Spleen (tissue), 11 donors: ENCODE measurements at regions not wholly inside any gene's neighbourhood (a gene's known extent, or its start where the extent isn't known, plus 50 kb on each side); places are given as distances from the start of the nearest gene placed in this dataset.

Source experiments
- DNase-seq: peaks from one replicate; pipeline ENCODE4 v3.0.0-alpha.2; 2020
- H3K27ac ChIP-seq, 8 donors: fragments of 200-600 bp; sonication (generic) in 7 of 8; 1 replicate in 4 of 8; 2 replicates in 4 of 8; pipeline versions ENCODE4 v1.5.0 to v1.8.0; 2016 to 2021; ENCODE audit warnings: inconsistent platforms in 4 of 8, mild to moderate bottlenecking in 4 of 8, moderate library complexity in 1 of 8
- H3K27me3 ChIP-seq, 7 donors: fragments of 200-600 bp; sonication (generic) in 6 of 7; replicated peaks in 1 of 7; 1 replicate in 4 of 7; 2 replicates in 3 of 7; pipeline versions ENCODE4 v1.5.0 to v1.8.0; 2016 to 2021; ENCODE audit warnings: inconsistent platforms in 3 of 7, mild to moderate bottlenecking in 1 of 7
- H3K36me3 ChIP-seq, 6 donors: fragments of 200-600 bp; sonication (generic) in 5 of 6; 1 replicate in 4 of 6; 2 replicates in 2 of 6; pipeline versions ENCODE4 v1.5.0 to v1.8.0; 2016 to 2021; ENCODE audit warnings: inconsistent platforms in 2 of 6
- H3K4me1 ChIP-seq, 6 donors: fragments of 200-600 bp; sonication (generic) in 5 of 6; 1 replicate in 3 of 6; 2 replicates in 3 of 6; pipeline versions ENCODE4 v1.5.0 to v1.8.0; 2016 to 2021; ENCODE audit warnings: inconsistent platforms in 3 of 6
- H3K4me3 ChIP-seq, 8 donors: fragments of 200-600 bp; sonication (generic) in 7 of 8; 1 replicate in 4 of 8; 2 replicates in 4 of 8; pipeline versions ENCODE4 v1.5.0 to v1.8.0; 2016 to 2021; ENCODE audit warnings: inconsistent platforms in 4 of 8, mild to moderate bottlenecking in 4 of 8, moderate library complexity in 2 of 8
- H3K9me3 ChIP-seq, 8 donors: fragments of 200-600 bp; sonication (generic) in 7 of 8; 1 replicate in 4 of 8; 2 replicates in 4 of 8; pipeline versions ENCODE4 v1.5.0 to v1.8.0; 2016 to 2021; ENCODE audit warnings: inconsistent platforms in 4 of 8
- CTCF ChIP-seq, 11 experiments: fragments of 200-600 bp in 7 of 11; fragments of 450-650 bp in 4 of 11; sonication (generic) in 4 of 11; IDR thresholded peaks in 8 of 11; conservative IDR thresholded peaks in 3 of 11; 1 replicate in 7 of 11; 2 replicates in 4 of 11; pipeline versions ENCODE4 v1.4.0 to v1.8.0; 2016 to 2021; ENCODE audit warnings: antibody characterized with exemption in 11 of 11, inconsistent platforms in 4 of 11, mild to moderate bottlenecking in 1 of 11
- POLR2A ChIP-seq, 3 donors: fragments of 450-650 bp; IDR thresholded peaks; one replicate each; pipeline ENCODE4 v1.5.1; 2017; ENCODE audit warnings: antibody characterized with exemption in 3 of 3, mild to moderate bottlenecking in 1 of 3
- POLR2AphosphoS5 ChIP-seq, 3 donors: sonication (generic); formaldehyde crosslinking; IDR thresholded peaks; one replicate each; pipeline ENCODE4 v1.5.1; 2017; ENCODE audit warnings: antibody characterized with exemption in 3 of 3
- WGBS, 5 donors: extraction: QIAGEN DNeasy Blood & Tissue Kit in 3 of 5; methylation state at CpG; one replicate each; pipeline versions ENCODE4 v1.1.5 to v1.1.7; 2013 to 2018; 5-methylcytosine and 5-hydroxymethylcytosine counted together
- intact Hi-C: fragments of 100-400 bp; cut with DNase I; formaldehyde crosslinking; loops from one replicate; pipeline ENCODE4 v1.15.0; 2023; ENCODE audit warnings: low total_unique reads
- donor health status: healthy with polysubstance abuse.
- donor health status: DM: no; HTN: no; CAD: no; lungs with moderate emphysema.
- donor health status: DM: no; HTN: no; CAD: no.
- donor health status: Bipolar disorder and iron deficiency.
- donor health status: healthy.
- donor health status: DM: no; HTN: no; CAD: no.
- donor health status: DM: yes; HTN: yes; CAD: no.

- no peak overlapping the region for H3K4me3 ChIP-seq
- H3K4me1 ChIP-seq = no peaks in the 10 kb centered on the region
- intact Hi-C loops = no loop called here
- TF ChIP-seq POLR2AphosphoS5 (IDR thresholded peaks at IDR 0.05) (no peak), POLR2A (IDR thresholded peaks at IDR 0.05) (no peak), CTCF (IDR thresholded peaks at IDR 0.05 in 8 of 11, conservative IDR thresholded peaks at IDR 0.05 in 3 of 11) (no peak)
- WGBS, 5 donors = 77 to 87% (median 83%) methylated on average over 12 of the region's 12 CpGs
- peaks cover 0 to 18% (median 11%) of the 10 kb centered on the region in 8 donors for H3K9me3 ChIP-seq
- DNase-seq = no peak
- H3K27me3 ChIP-seq = peaks cover 0 to 3% (median 0%) of the 10 kb centered on the region in 7 donors
- H3K27ac ChIP-seq = no peak overlapping the region
- no peaks in the 10 kb centered on the region for H3K36me3 ChIP-seq
Measured at GRCh38 chr18:76234676-76235060, 260.4 kb downstream of the ZNF516 start.

DNA sequence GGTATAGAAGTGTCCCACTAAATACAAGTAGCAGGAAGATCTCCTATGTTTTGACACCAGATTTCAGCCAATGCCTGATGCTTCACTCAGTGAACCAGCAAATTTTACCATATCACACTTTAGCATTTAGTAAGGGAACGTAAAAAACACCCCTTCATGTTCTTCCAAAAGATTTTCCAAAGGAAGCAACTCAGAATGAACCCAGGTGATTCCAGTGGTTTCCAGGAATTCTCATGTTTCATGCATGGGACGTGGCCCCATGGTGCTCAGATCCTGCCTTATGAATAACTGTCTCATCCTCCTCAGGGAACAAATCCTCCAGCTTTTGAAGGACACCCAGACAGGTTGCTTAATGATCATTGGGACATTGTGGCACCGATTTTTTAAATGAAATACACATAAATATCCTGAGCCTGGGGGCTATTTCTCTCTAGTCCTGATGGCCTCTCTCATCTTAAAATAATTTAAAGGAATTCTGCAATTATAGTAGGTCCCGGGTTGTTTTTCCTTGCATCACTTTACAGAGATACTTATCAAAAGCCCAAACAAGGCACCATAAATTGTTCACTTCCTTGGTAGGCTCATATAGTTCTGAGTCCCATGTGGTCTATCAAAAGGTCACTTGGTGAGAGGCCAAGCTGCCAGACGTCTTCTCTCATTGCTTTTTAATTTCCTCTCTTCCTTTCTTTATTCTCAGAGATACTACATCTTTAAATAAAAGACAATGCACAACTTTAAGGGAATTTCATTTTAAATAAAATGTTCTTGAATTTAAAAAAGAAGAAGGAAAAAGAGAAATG is 261.0 kb downstream of the ZNF516 start:
- H3K4me3 ChIP-seq = no peak overlapping the region
- no peak for DNase-seq
- peaks cover 0 to 18% (median 11%) of the 10 kb centered on the region in 8 donors for H3K9me3 ChIP-seq
- 47 to 56% (median 50%) methylated on average over 5 of the region's 5 CpGs for WGBS, 5 donors
- intact Hi-C loops = no loop called here
- no peak for TF ChIP-seq POLR2AphosphoS5 (IDR thresholded peaks at IDR 0.05)
- no peak for TF ChIP-seq CTCF (IDR thresholded peaks at IDR 0.05 in 8 of 11, conservative IDR thresholded peaks at IDR 0.05 in 3 of 11)
- TF ChIP-seq POLR2A (IDR thresholded peaks at IDR 0.05) = no peak
- no peaks in the 10 kb centered on the region for H3K36me3 ChIP-seq
- H3K4me1 ChIP-seq = no peaks in the 10 kb centered on the region
- peaks cover 0 to 3% (median 0%) of the 10 kb centered on the region in 7 donors for H3K27me3 ChIP-seq
- no peak overlapping the region for H3K27ac ChIP-seq

DNA sequence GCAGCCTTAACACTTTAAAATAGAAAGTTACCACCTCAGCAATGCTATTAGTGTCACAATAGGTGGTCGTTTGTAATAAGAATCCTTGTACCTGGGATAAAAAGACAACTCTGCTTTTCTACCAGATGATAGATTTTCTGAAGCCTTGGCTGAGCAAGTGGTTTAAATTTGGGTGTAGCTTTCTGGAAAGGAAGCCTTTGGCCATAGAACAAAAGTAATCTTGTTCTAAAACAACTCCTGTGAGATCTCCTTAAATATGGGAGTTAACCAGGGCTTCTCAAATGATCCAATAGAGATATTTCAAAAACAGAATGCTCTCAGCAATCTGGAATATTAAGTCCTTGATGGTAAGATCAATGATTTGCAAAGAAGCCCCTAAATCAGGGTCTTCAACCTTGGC is 261.6 kb downstream of the ZNF516 start:
- no peak for DNase-seq
- intact Hi-C loops = no loop called here
- WGBS, 5 donors = 61 to 72% (median 65%) methylated on average over 1 of the region's 1 CpG
- no peak overlapping the region for H3K27ac ChIP-seq
- peaks cover 0 to 3% (median 0%) of the 10 kb centered on the region in 7 donors for H3K27me3 ChIP-seq
- H3K36me3 ChIP-seq = no peaks in the 10 kb centered on the region
- H3K4me1 ChIP-seq = no peaks in the 10 kb centered on the region
- TF ChIP-seq CTCF (IDR thresholded peaks at IDR 0.05 in 8 of 11, conservative IDR thresholded peaks at IDR 0.05 in 3 of 11) = no peak
- TF ChIP-seq POLR2AphosphoS5 (IDR thresholded peaks at IDR 0.05) = no peak
- no peak for TF ChIP-seq POLR2A (IDR thresholded peaks at IDR 0.05)
- H3K9me3 ChIP-seq = peaks cover 0 to 14% (median 8%) of the 10 kb centered on the region in 8 donors
- H3K4me3 ChIP-seq = no peak overlapping the region

GRCh38 chr18:76232779-76233178 is 262.3 kb downstream of the ZNF516 start:
- no peaks in the 10 kb centered on the region for H3K4me1 ChIP-seq
- TF ChIP-seq POLR2A (IDR thresholded peaks at IDR 0.05) = no peak
- no peak for TF ChIP-seq POLR2AphosphoS5 (IDR thresholded peaks at IDR 0.05)
- no peak for TF ChIP-seq CTCF (IDR thresholded peaks at IDR 0.05 in 8 of 11, conservative IDR thresholded peaks at IDR 0.05 in 3 of 11)
- H3K9me3 ChIP-seq = peaks cover 0 to 8% (median 2%) of the 10 kb centered on the region in 8 donors
- H3K36me3 ChIP-seq = no peaks in the 10 kb centered on the region
- peaks cover 0 to 3% (median 0%) of the 10 kb centered on the region in 7 donors for H3K27me3 ChIP-seq
- no peak overlapping the region for H3K4me3 ChIP-seq
- 68 to 85% (median 77%) methylated on average over 3 of the region's 3 CpGs for WGBS, 5 donors
- intact Hi-C loops = no loop called here
- DNase-seq = no peak
- H3K27ac ChIP-seq = no peak overlapping the region
